HG03432 (cell line): ENCODE measurements at regions not wholly inside any gene's neighbourhood (a gene's known extent, or its start where the extent isn't known, plus 50 kb on each side); places are given as distances from the start of the nearest gene placed in this dataset.
A peak's percentile ranks its signal among the peaks of the same experiment; 100 is the strongest.
"Not testable (repeated sequence)": the region's sequence is repeated elsewhere in the genome, so short reads cannot be mapped to it uniquely, and the experiment has no call there.

ENCODE experiments used
- ATAC-seq: cut with Tn5 transposase; IDR thresholded peaks from one replicate; pipeline ENCODE4 v1.9.1; 2021; ENCODE audit warnings: mild to moderate bottlenecking, moderate library complexity; ENCODE audit not compliant: unreplicated experiment

DNA sequence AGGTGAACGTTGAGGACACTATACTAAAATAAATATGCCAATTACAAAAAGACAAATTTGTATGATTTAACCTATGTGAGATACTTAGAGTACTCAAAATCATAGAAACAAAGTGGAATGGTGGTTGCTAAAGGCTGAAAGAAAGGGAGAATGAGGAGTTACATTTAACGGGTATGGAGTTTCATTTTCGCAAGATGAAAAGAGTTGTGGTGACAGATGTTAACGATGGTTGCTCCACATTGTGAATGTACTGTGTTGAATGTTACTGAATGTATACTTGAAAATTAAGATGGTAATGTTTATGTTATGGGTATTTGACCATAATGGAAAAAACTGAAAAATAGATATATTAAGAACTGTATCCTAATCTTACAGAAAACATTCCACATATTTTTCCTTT, 51.3 kb upstream of the MOCS2 start:
- ATAC-seq = no peak

DNA sequence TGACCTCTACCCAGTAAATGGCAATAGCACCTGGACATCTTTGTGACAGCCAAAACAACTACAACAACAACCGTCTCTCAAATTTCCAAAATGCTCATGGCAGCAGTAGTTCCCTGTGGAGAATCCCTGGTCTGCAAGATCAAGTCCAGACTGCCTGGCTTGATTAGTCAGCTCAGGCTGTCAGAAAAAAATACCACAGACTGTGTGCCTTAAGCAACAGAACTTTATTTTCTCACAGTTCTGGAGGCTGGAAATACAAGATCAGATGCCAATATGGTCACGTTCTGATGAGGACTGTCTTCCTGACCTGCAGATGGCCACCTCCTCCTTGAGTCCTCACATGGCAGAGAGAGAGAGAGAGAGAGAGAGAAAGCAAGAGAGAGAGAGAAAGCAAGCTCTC, 52.3 kb upstream of the MOCS2 start:
- ATAC-seq = no peak

DNA sequence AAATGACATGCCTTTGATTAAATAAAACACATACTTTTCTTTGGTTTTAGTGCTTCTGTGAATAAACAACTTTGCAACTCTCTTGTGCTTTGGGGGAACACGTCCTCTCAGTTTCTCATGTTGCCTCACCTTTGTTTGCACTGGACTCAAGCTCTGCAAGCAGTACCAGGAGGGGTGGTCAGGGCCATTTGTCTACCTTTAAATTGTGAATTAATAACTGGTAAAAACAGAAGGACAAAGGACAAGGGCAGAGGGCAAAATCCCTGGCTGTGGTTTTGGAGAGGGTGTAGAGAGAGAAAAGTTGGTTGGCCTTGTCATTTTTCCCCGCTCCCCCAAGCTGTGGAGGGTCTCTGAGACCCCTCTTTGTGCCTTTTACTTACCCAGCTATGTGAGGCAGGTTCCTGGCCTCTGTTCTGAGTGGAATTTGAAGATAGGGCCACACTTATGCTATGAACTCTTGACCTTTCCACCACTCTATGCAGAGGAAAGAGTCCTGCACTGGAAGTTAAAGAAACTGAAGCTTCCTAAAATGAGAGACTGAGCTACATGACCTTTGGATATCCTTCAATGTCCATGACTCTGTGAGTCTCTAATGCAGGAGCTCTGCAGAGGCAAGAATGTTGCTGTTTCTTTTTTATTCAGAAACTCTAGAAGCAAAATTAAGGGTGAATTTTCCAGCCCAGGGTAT, 55.1 kb upstream of the MOCS2 start:
- no peak for ATAC-seq

DNA sequence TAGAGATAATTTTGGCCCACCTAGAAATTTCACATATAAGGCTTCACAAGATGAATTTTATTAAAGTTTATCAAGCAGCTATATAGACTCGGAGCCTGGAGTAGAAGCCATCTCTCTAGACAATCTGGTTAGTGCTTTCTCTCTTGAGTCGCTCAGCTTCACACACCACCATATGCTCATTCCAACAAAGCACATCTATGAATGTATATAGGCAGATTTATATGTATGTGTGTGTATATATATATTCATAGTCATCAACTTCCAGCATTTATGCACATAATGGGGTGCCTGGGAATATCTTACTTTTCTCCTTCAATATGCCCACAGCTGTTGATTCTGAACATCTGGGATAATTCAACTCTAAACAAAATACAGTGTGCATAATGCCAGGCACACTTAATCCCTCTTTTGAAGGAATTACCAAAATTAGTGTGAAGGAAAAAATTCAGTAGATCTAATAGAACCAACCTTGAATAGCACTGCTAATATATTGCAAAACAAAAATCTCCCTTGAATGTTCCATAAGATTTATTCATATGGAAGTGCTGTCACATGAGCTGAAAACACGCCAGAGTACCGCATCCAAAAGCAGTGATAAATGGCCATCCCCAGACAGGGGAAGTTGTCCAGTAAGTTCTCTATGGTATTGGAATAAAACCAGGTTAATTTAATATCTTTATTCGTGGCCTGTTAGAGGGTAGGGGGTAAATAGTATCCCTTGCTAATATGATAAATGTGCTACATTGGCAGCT, 56.0 kb upstream of the MOCS2 start:
- ATAC-seq = no peak

DNA sequence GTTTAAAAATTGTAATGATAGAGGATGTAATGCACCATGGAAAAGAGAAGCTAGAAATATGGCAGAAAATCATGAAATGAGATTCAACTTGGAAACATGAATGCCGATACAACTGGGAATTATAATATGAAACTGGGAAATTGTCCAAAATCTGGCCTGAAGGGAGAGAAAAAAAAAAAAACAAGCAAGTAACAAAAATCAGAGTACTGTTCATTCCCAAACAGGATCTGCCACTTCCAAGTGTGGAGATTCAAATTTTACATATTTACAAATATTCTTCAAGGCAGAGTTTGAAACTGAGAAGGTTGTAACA, 56.6 kb upstream of the MOCS2 start:
- ATAC-seq = no peak

DNA sequence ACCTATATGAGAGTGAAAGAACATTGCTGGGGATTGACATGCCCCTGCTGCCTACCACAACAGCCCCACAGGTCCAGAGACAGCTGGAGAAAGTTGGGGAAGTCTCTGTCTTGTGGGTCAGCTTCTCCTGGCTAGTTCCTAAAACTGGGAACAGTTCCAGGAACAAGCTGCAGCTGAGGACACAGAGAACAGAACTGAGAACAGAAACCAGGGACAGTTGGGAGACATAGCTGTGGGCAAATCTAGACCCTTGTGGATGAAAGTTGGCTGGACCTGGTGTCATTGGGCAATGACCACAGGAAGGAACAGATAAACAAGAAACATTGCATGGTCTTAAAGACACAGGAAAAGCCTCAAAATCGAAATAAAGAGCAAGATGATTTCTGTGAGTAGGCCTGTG, 58.3 kb upstream of the MOCS2 start:
- ATAC-seq = no peak

DNA sequence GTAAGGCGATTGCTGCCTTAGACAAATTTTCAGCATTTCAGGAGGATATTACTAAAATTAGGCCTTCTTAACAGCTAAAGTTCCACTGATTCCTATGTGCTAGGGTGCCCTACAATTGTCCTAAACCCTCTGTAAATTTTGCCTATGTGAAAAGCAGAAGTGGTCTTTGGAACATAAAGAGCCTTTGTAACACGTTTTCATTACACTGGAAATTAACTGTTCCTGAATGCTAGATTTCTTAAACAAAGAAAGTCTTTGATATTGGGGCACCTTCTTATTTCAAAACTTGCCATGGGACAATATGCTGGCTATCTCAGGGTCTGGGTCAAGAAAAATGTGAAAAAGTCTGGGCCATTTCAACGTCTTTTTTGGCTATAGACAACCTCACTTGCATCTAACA, 60.4 kb upstream of the MOCS2 start:
- ATAC-seq = no peak

DNA sequence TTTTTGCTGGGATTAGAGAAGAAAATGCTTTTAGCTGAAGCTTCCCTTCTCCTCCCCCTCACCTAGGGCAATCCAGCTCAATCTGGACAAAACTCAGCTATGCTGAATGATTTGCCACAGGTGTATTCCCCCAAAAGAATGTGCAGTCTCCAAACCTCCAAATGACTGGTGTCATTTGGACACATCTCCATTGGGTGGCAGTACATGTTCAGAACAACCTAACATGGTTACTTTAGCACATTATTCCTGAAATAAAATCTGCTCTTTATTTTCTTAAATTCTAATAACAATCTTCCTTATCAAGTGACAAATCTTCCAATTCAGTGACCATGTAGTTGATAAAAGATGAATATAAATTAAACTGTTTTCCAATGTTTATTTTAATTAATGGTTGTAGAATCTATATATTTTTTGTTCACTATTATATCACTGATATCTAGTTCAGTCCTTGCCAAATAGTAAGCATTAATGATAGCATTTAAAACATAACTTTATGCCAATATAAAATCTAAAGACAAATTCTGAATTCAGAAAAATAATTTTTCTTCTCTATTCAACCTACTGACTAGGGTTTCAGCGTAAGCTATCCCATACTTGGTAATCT, 61.3 kb upstream of the MOCS2 start:
- peak; percentile 67 for ATAC-seq

DNA sequence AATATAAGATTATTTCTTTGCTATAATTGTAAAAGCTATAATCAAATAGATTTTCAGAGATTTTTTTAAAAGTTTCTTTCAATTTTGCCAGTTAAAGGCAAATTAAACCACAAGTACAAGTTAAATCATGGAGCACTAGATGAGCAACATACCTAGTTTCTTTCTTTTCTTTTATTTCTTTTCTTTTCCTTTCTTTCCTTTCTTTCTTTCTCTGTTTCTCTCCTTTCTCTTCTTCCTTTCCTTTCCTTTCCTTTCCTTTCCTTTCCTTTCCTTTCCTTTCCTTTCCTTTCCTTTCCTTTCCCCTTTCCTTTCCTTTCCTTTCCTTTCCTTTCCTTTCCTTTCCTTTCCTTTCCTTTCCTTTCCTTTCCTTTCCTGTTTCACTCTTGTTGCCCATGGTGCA, 62.5 kb upstream of the MOCS2 start:
- ATAC-seq = not testable (repeated sequence)

DNA sequence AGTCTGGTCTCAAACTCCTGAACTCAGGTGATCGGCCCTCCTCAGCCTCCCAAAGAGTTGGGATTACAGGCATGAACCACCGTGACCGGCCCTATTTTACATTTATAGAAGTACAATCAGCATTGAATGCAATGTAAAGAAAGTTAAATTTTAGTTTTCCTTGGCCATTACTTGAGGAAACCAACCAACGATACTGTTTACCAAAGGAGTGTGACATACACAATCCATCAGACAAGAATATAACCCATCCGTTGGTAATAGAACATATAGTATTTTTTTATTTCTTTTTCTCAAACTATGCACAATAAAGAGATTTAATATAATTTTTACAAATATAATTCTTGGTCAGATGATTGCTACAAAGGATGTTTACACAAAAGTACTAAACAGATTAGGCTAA, 63.1 kb upstream of the MOCS2 start:
- ATAC-seq = no peak

DNA sequence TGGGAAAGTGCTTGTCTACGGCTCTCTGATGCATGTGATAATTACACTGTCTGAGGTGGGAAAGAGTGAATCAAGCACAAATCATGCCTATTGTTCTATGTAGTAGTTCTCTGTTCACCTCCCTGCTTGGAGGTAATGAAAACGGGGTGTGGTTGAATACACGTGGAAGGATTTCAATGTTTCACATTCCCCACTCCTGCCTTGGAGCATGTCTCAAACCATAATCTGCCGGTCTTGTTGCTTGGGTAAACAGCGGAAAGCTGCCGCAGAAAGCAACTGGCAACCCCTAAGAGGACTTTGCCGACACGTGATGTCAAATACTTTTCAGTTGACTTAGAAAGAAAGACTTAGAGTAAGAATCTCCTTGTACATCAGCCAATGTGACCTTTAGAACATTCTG, 63.5 kb upstream of the MOCS2 start:
- no peak for ATAC-seq

DNA sequence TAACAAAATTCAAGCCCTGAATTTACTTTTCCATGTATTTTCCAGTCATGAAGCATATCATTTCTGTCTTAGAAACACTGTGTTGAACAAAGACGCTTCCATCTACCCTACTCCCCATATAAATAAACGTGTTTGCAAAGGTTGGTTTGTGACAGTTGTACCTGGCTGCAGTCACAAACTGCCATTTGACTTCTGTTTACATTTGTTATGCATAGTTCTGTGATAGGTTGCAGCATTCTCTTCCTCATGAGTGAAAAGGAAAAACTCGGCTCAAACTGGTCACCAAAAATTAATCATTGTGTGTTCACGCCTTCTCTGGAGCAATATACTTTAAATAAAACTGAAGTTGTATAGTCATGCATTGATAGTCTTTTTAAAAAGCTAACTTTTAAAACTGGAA, 69.3 kb upstream of the MOCS2 start:
- ATAC-seq = no peak

DNA sequence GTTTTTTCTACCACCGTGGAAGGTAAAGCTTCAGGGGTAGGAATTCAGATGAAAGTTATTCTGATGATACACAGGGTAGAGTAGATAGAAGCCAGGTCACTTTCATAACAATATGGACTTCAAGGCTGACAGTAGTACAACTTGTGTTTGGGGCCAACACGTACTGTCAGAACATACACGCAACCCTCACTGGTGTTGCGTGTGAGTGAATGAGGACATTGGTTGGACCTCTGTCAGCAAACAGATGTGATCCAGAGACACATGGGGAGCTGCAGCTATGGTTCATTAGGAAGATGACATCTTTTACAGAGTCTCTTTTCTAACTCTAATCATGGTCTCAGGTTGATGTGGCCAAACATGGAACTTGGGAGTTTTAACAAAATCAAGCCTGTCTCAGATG, 70.1 kb upstream of the MOCS2 start:
- ATAC-seq = no peak

DNA sequence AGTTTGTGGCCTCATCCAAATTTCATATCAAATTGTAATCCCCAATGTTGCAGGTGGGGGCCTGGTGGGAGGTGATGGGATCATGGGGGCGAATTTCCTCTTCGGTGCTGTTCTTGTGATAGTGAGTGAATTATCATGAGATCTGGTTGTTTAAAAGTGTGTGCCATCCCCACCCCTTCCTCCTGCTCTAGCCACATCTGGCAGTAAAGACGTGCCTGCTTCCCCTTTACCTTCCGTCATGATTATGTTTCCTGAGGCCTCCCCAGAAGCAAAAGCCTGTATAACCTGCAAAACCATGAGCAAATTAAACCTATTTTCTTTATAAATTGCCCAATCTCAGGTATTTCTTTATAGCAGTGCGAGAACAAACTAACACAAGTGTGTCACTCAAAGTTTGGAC, 71.0 kb upstream of the MOCS2 start:
- ATAC-seq = no peak

DNA sequence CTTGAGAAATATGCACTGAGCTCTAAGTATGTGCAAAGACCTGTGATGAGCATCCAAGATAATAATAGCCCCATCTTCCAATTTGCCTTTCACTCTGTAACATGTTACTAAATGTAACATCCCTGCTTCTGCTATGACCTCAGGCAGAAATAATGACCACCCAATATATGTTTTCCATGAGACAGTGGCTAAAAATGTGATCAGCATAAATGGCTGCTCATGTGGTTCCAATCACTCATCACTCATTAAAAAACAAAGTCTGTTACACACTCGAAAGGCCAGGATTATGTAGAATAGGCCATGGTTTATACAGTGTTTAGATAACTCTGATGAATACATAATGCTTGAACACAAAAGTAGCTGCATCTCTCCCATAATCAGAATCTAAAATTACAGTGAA, 71.4 kb upstream of the MOCS2 start:
- no peak for ATAC-seq

DNA sequence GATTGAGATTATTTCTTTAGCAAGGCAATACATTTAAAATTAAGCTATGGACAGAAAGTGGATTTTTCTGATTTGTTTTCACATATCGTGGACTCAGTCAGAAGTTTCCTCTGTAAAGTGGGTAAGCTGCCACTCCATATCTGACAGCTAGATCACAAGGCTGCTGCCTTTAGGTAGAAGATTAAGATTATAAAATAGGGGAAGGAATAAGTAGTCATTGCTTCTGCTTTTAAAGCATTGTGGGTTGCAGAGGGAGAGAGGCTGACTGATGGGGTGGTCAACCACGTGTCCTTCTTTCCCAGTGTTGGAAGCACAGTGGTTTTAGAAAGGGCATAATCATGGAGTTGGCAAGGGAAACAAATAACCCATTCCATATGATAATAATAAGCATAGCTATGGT, 74.3 kb upstream of the MOCS2 start:
- ATAC-seq = no peak

DNA sequence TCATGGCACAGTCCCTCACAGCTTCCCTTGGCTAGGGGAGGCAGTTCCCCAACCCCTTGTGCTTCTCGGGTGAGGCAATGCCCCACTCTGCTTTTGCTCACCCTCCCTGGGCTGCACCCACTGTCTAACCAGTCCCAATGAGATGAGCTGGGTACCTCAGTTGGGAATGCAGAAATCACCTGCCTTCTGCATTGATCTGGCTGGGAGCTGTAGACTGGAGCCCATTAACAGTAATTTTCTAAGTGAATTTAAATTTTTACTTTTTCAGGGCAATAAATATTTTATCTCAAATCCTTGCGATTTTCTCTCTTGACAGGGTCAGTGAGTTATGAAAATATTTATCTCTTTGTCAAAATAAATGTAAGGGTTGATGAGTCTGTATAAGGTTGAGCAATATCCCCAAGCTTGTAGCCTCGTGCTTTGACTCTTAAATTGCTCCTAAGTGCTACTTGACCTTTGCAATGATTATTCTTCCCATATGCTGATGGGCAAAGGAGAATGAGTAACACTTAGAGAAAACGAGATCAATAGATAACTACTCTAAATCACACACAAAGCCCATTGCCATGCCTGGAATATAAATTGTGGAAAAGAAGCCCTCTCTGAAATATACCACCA, 82.1 kb upstream of the MOCS2 start:
- no peak for ATAC-seq

DNA sequence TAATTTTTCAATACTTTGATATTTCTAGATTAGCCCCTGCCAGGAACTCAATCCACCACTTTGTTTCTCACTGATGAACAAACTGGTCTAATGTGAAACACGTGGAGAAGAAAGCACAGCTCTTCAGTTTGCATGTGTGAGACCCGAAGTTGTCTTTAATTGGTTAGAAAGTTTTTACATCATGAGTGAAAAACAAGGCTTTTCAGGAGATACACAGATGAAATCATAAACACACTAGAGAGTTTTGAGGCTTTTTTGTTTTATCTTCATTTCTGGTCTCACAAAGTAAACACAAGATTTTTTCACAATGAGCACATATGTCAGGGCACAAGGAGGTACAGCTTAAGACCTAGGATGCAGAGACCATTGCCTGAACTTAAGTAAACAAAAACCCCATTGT, 84.5 kb upstream of the MOCS2 start:
- no peak for ATAC-seq

DNA sequence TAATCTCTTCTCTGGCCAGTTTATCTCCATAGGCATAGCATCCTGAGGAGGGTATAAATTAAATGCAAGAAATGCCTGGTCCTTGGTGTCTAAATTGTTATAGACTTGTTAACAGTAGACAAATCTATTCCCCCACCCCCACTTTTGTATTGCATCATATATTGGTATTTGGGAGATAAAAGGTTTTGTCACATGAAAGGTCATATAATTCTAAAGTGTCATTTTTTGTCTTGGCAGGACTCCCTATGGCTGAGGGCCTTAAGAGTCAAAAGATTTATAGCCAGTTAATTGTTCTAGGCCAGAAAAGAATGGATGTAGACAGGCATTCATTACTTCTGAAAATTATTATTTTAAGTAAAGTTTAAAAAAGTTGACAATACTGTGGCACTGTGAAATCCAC, 90.3 kb upstream of the MOCS2 start:
- ATAC-seq = no peak

DNA sequence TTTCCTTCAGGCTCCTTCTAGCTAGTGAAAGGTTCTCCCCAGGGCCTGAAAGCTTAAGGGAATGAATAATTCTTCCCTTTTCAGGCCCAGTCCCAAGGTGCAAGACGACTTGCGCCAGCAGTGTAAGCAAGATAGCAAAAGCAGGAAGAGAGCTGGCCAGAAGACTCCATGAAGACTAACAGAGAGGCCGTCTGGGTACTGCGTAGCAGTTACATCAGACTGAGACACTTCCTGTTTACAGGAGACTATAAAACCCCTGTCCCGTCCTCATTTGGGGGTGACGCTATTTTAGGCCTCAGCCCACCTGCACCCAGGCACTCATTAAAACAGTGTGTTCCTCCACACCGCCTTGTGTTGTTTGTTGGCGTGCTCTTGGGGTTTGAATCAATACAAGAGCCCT, 90.7 kb upstream of the MOCS2 start:
- ATAC-seq = no peak

DNA sequence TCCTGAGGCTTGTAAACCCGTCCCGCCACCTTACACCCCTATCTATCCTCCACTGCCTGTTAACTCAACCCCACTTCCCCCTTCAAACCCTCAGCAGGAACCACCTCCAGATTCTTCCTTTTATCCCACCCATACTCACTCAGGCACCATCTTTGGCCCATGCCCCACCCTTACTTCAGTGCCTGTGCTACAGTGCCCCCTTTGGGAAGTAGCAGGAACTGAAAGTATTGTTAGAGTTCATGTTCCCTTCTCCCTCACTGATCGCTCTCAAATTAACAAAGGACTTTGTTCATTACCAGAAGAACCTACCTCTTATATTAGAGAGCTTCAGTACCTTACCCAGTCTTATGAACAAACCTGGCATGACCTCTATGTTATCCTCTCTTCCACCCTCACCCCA, 92.2 kb upstream of the MOCS2 start:
- ATAC-seq = no peak

DNA sequence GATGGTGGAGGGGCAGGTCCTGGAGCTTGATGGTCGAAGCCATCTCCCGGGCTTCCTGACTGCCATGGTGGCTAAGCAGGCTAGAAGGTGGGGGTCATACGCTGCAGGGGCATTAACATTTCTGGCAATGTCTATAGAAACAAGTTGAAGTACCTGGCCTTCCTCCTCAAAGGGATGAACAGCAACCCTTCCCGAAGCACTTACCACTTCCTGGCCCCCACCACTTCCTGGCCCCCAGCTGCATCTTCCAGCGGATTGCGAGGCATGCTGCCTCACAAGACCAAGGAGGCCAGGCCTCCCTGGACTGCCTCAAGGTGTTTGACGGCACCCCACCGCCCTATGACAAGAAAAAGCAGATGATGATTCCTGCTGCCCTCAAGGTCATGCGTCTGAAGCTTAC, 97.0 kb upstream of the MOCS2 start:
- ATAC-seq = no peak
